ENCODE measurements at regions not wholly inside any gene's neighbourhood (a gene's known extent, or its start where the extent isn't known, plus 50 kb on each side); places are given as distances from the start of the nearest gene placed in this dataset.
"Not testable (repeated sequence)": the region's sequence is repeated elsewhere in the genome, so short reads cannot be mapped to it uniquely, and the experiment has no call there.

DNA sequence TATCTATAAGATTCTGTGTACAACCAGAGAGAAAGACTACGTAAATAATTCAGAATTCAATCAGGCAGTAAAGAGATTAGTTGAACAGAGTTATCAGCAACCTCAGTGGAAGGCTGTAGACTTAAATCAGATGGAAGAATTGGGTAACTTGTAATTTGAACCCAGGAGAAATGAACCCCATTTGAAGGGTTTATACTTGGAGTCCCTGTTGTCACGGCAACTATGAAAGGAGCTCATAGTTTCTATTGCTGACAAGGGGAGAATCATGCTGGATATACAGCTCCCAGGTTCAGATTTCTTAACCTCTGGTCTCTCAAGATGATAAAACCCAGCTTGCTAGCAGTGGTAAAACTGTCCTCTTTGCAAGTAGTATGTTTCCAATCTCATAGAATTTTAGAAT, 54.4 kb upstream of the BMP4 start:
- no peaks in the 10 kb centered on the region for H3K27me3 ChIP-seq
- H3K9me3 ChIP-seq, result no peaks in the 10 kb centered on the region
- no peak overlapping the region for H3K4me3 ChIP-seq
- no peaks in the 10 kb centered on the region for H3K4me1 ChIP-seq
- no peak overlapping the region for H3K27ac ChIP-seq
- TF ChIP-seq, protein P1, sequence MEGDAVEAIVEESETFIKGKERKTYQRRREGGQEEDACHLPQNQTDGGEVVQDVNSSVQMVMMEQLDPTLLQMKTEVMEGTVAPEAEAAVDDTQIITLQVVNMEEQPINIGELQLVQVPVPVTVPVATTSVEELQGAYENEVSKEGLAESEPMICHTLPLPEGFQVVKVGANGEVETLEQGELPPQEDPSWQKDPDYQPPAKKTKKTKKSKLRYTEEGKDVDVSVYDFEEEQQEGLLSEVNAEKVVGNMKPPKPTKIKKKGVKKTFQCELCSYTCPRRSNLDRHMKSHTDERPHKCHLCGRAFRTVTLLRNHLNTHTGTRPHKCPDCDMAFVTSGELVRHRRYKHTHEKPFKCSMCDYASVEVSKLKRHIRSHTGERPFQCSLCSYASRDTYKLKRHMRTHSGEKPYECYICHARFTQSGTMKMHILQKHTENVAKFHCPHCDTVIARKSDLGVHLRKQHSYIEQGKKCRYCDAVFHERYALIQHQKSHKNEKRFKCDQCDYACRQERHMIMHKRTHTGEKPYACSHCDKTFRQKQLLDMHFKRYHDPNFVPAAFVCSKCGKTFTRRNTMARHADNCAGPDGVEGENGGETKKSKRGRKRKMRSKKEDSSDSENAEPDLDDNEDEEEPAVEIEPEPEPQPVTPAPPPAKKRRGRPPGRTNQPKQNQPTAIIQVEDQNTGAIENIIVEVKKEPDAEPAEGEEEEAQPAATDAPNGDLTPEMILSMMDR (IDR thresholded peaks at IDR 0.05), result no peak
- intact Hi-C loops (cut with DNase I), result no loop called here
- no peak for ATAC-seq
- H3K36me3 ChIP-seq, result no peaks in the 10 kb centered on the region
- peak in 1 of 4 donors; percentile 6 for DNase-seq

DNA sequence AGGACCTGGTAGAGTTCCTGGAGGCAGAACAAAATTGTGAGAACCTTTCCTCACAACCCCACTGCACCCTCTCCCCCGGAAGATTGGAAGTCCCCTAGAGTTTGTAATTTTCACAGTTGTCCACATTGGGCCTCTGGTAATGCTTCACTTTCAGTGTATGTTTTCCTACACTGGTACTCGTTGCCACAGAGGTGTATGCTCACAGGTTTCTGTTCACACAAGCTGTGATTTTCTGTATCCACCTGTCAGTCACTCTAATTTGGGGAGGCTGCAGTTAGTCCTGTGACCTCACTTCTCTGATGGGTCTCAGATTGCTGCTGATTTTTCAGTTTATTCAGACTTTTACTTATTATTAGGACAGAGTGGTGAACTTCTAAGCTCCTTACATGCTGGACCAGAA, 66.4 kb upstream of the BMP4 start:
- intact Hi-C loops (cut with DNase I), result no loop called here
- H3K9me3 ChIP-seq, result no peaks in the 10 kb centered on the region
- DNase-seq, result no peak
- no peak overlapping the region for H3K4me3 ChIP-seq
- H3K36me3 ChIP-seq, result no peaks in the 10 kb centered on the region
- ATAC-seq, result no peak
- H3K4me1 ChIP-seq, result no peaks in the 10 kb centered on the region
- no peak overlapping the region for H3K27ac ChIP-seq
- TF ChIP-seq, protein P1 (IDR thresholded peaks at IDR 0.05), result no peak
- no peaks in the 10 kb centered on the region for H3K27me3 ChIP-seq

GRCh38 chr14:54025661-54026060, 69.0 kb upstream of the BMP4 start:
- no peaks in the 10 kb centered on the region for H3K9me3 ChIP-seq
- TF ChIP-seq, protein P1 (IDR thresholded peaks at IDR 0.05), result peak in 1 of 2 donors; percentile 30
- ATAC-seq (peak; percentile 84), DNase-seq (no peak)
- no peak overlapping the region for H3K4me3 ChIP-seq
- no peaks in the 10 kb centered on the region for H3K36me3 ChIP-seq
- intact Hi-C loops (cut with DNase I), result no loop called here
- H3K27ac ChIP-seq, result no peak overlapping the region
- no peaks in the 10 kb centered on the region for H3K27me3 ChIP-seq
- H3K4me1 ChIP-seq, result no peaks in the 10 kb centered on the region

GRCh38 chr14:54026671-54027070, 70.0 kb upstream of the BMP4 start:
- ATAC-seq (no peak), DNase-seq (no peak)
- TF ChIP-seq, protein P1 (IDR thresholded peaks at IDR 0.05), result no peak
- Histone ChIP-seq H3K27me3 (no peaks in the 10 kb centered on the region), H3K9me3 (no peaks in the 10 kb centered on the region), H3K36me3 (no peaks in the 10 kb centered on the region), H3K27ac (no peak overlapping the region), H3K4me3 (no peak overlapping the region), H3K4me1 (no peaks in the 10 kb centered on the region)
- intact Hi-C loops (cut with DNase I), result no loop called here

- H3K27ac ChIP-seq; H3K27me3 ChIP-seq; ATAC-seq; H3K4me1 ChIP-seq; DNase-seq; intact Hi-C loops (cut with DNase I); H3K4me3 ChIP-seq; H3K36me3 ChIP-seq: not testable (repeated sequence)
- peaks cover 0 to 21% of the 10 kb centered on the region in 2 donors for H3K9me3 ChIP-seq
Measured at GRCh38 chr14:54030996-54031395, 74.4 kb upstream of the BMP4 start.

DNA sequence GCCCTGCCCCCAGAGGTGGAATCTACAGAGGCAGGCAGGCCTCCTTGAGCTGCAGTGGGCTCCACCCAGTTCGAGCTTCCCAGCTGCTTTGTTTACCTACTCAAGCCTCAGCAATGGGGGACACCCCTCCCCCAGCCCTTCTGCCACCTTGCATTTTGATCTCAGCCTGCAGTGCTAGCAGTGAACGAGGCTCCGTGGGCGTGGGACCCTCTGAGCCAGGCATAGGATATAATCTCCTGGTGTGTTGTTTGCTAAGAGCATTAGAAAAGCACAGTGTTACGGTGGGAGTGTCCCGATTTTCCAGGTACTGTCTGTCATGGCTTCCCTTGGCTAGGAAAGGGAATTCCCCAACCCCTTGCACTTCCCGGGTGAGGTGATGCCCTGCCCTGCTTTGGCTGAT, 76.7 kb upstream of the BMP4 start:
- H3K4me3 ChIP-seq; H3K27me3 ChIP-seq; intact Hi-C loops (cut with DNase I); ATAC-seq; H3K36me3 ChIP-seq; H3K27ac ChIP-seq; H3K4me1 ChIP-seq: not testable (repeated sequence)
- H3K9me3 ChIP-seq, result peaks cover 0 to 27% of the 10 kb centered on the region in 2 donors
- DNase-seq, result peak in 1 of 4 donors; percentile 41

Measured in left lung (tissue), 4 donors.